Skin epidermis (tissue), 12 donors: ENCODE measurements at regions not wholly inside any gene's neighbourhood (a gene's known extent, or its start where the extent isn't known, plus 50 kb on each side); places are given as distances from the start of the nearest gene placed in this dataset.

Experiments
- H3K27ac ChIP-seq, 21 experiments: fragments of 200-600 bp; sonication (generic) in 11 of 21; one replicate each; pipeline ENCODE4 v1.5.0; 2020; ENCODE audit warnings: mild to moderate bottlenecking in 3 of 21, inconsistent platforms in 2 of 21, moderate library complexity in 2 of 21
- H3K4me3 ChIP-seq, 7 experiments: fragments of 200-600 bp; sonication (generic) in 2 of 7; one replicate each; pipeline ENCODE4 v1.5.0; 2020; ENCODE audit warnings: inconsistent platforms in 2 of 7, mild to moderate bottlenecking in 2 of 7, moderate library complexity in 1 of 7

GRCh38 chr7:13293264-13294002 lies 606.0 kb downstream of the ARL4A start:
- no peak overlapping the region for H3K27ac ChIP-seq
- no peak overlapping the region for H3K4me3 ChIP-seq

- no peak overlapping the region for H3K27ac ChIP-seq
- H3K4me3 ChIP-seq = no peak overlapping the region
These were observed 619.6 kb downstream of the ARL4A start for GRCh38 chr7:13307040-13307439.

DNA sequence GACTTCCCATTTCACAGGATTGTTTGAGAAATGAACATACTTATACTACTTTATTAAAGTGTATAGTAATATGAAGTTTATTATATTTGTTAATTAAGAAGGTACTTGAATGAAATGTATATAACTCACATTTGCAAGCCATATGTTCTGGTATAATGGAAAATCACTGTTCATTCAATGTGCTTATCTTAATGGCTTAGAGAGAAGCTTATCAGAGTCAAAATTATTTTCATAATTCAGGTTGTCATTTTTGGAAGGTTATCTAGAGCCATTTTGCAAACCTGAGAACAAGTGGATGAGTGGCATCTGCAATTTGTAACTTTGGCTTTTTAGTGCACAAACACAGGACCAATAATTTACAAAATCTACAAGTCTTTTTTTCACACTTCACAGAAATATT lies 621.0 kb downstream of the ARL4A start:
- Histone ChIP-seq H3K4me3 (no peak overlapping the region), H3K27ac (no peak overlapping the region)

DNA sequence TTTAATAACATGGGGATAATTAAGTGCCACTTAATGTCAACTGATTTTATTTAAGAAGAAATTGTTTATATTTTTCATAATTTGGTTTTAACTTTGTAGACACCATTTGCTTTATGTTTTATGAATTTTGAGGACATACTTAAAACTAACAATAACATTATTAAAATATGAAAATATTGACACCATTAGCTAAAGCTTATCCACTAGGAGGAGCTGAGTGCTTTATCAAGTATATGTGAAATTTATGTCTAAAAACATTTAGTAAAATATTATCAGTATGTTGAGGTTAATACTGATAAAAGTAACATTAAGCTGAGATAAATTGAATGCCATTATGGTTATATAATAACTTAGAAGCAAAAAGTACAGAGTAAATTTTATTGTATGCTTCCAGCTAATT lies 622.1 kb downstream of the ARL4A start:
- Histone ChIP-seq H3K4me3 (no peak overlapping the region), H3K27ac (no peak overlapping the region)

- H3K4me3 ChIP-seq = no peak overlapping the region
- H3K27ac ChIP-seq = no peak overlapping the region
These were observed 624.9 kb downstream of the ARL4A start for GRCh38 chr7:13312307-13312706.

DNA sequence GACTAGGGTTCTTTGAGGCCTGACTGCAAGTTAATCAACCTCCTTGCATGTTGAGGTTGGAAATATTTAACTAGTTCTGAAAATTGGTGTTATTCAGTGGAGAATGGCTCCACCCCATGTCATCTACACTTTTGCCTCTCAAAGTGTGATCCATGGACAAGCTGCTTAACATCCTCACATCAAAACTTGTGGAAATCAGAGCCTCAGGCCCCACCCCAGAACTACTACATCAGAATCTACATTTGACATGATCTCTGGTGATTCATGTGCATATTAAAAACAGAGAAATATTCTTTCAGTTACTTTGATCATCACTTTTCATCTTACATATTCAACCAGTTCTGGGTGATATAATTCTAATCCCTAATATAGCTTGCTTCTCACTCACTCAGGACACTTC lies 632.9 kb downstream of the ARL4A start:
- H3K4me3 ChIP-seq = no peak overlapping the region

DNA sequence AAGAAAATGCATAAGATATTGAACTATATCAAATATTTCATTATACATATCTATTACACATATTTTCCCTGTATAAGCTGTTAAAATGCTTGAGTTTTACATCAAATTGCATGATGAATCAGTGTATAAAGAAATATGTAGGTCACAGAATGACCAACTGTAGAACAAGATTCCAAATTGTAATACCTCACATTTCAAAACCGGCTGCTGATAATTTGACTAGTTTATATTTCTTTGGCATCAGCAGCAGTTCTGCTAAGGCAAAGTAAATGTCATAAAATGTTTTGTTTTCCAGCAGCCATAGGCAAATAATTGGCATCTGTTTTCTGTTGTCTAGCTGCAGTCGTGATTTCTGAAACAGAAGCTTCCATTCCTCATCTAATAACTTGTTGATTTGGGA lies 633.9 kb downstream of the ARL4A start:
- Histone ChIP-seq H3K4me3 (no peak overlapping the region), H3K27ac (no peak overlapping the region)

More for the DNA sequence above, 632.9 kb downstream of the ARL4A start:
- H3K27ac ChIP-seq = no peak overlapping the region

GRCh38 chr7:13322126-13322525 lies 634.7 kb downstream of the ARL4A start:
- no peak overlapping the region for H3K27ac ChIP-seq
- H3K4me3 ChIP-seq = no peak overlapping the region

- Histone ChIP-seq H3K27ac (no peak overlapping the region), H3K4me3 (no peak overlapping the region)
These were observed 640.2 kb downstream of the ARL4A start for GRCh38 chr7:13327669-13328068.

GRCh38 chr7:13333371-13333770 lies 645.9 kb downstream of the ARL4A start:
- no peak overlapping the region for H3K27ac ChIP-seq

GRCh38 chr7:13336227-13336626 lies 648.8 kb downstream of the ARL4A start:
- Histone ChIP-seq H3K4me3 (no peak overlapping the region), H3K27ac (no peak overlapping the region)

More at GRCh38 chr7:13333371-13333770, 645.9 kb downstream of the ARL4A start:
- H3K4me3 ChIP-seq = no peak overlapping the region

DNA sequence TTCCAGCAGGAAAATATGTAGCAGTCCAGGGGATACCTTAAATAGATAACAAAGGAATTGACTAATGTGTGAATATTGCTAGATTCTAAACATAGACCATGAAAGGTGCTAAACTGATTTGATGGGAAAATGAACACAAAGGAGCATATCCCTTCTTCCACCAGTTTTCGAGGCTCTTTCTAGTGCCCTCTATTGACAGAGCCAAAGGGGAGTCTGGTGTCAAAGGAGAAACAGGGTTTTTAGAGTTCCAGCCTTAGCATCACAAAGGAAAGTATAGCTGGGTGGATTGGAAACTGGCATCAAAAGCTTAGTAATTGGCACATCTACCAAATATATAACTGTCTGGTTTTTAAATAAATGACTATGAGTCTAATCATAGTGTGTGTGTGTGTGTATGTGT lies 636.8 kb downstream of the ETV1 start:
- no peak overlapping the region for H3K27ac ChIP-seq
- H3K4me3 ChIP-seq = no peak overlapping the region

DNA sequence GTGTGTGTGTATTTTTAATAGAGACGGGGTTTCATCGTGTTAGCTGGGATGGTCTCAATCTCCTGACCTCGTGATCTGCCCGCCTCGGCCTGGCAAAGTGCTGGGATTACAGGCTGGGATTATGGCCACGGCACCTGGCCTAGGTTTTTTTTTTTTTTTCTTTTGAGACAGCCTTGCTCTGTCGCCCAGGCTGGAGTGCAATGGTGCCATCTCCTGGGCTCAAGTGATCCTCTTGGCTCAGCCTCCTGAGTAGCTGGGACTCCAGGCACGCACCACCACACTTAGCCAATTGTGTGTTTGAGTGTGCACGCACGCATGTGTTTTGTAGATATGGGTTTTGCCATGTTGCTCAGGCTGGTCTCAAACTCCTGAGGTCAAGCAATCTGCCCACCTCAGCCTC lies 629.8 kb downstream of the ETV1 start:
- no peak overlapping the region for H3K27ac ChIP-seq
- H3K4me3 ChIP-seq = no peak overlapping the region

GRCh38 chr7:13386741-13387140 lies 602.7 kb downstream of the ETV1 start:
- Histone ChIP-seq H3K27ac (no peak overlapping the region), H3K4me3 (no peak overlapping the region)

DNA sequence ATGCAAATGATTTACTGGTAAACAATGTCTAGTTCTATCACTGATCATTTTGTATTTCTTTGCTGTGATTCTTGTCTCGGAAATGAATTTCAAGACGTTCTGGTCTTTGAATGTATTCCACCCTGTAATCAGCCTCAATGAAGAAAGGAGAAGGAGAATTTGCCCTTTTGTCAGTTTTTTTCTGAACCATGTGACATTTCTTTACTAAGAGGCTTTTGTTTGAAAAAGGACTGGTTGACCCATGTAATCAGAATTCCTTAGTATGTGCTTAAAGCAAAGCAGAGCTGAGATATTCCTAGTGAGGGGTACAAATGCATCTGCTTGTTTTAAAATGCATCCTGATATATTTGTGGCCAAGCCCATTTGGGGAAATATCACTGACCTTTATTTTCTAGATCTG lies 581.6 kb downstream of the ETV1 start:
- Histone ChIP-seq H3K4me3 (no peak overlapping the region), H3K27ac (no peak overlapping the region)

GRCh38 chr7:13411151-13411550 lies 578.3 kb downstream of the ETV1 start:
- Histone ChIP-seq H3K4me3 (no peak overlapping the region), H3K27ac (no peak overlapping the region)

GRCh38 chr7:13411636-13412035 lies 577.8 kb downstream of the ETV1 start:
- no peak overlapping the region for H3K27ac ChIP-seq
- H3K4me3 ChIP-seq = no peak overlapping the region

GRCh38 chr7:13414181-13414580 lies 575.3 kb downstream of the ETV1 start:
- Histone ChIP-seq H3K27ac (no peak overlapping the region), H3K4me3 (no peak overlapping the region)

DNA sequence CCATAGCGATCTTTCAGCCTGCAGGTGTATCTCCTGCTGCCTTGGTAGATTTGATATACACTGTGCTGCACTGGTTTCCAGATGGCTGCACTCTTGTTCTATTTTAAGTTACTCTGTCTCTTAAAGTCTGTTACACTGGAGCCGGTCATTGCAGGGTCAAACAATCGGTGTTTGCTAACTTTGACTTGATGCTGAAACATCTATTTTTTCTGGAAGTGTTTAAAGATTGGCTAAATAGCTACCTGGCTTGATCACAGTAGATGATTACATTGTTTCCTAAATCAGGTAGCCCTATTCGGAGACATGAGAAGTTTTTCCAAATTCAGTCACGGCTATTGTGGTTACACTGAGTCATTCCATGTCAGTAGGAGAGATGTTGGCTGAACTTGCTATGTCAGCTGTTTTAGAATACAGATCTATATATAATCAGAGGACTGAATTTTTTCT lies 574.8 kb downstream of the ETV1 start:
- no peak overlapping the region for H3K4me3 ChIP-seq
- H3K27ac ChIP-seq = no peak overlapping the region

DNA sequence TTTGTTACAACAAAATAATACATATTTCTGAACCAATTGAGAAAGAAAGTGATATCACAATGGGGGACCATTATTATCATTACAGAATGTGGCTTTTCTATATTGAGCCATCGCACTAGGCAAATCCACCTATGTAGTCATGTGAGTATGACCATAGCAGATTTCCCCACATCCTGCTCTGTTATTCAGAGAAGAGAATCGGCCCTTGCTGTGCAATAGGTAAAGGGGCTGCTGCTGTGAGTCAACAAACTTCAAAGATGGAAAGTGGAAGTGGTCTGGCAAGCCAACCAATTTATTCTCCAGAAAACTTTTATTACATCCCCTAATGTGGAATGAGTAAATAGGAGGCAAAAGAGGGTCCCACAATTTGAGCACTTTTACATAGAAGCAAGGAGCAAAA lies 573.4 kb downstream of the ETV1 start:
- no peak overlapping the region for H3K27ac ChIP-seq
- no peak overlapping the region for H3K4me3 ChIP-seq

DNA sequence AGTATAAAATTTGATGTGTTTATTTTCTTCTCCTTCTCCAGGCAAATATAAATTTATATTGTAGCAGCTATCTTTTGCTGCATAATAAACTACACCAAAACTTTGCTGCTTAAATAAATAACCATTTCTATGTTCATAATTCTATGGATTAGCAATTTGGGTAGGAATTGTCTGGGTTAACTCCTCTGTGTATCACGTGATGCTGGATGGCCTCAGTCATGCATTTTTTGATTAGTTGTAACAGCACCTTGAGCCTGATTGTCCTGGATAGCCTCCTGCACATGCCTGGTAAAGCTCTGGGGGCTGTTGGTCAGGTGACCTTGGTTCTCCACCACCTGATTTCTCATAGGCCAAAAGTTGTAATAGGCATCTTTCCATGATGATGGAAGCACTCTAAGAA lies 572.9 kb downstream of the ETV1 start:
- Histone ChIP-seq H3K27ac (no peak overlapping the region), H3K4me3 (no peak overlapping the region)

GRCh38 chr7:13420726-13421125 lies 568.7 kb downstream of the ETV1 start:
- no peak overlapping the region for H3K27ac ChIP-seq
- H3K4me3 ChIP-seq = no peak overlapping the region
